Neural cell (in vitro differentiated cells): ENCODE measurements at regions not wholly inside any gene's neighbourhood (a gene's known extent, or its start where the extent isn't known, plus 50 kb on each side); places are given as distances from the start of the nearest gene placed in this dataset.

Experiments
- H2AFZ ChIP-seq: fragments of 200-600, 300-800 bp; sonication (generic), shearing (Covaris generic); 2 replicates; pipeline ENCODE4 v1.6.0; 2014; ENCODE audit warnings: low read depth, mild to moderate bottlenecking, antibody characterized with exemption, low read length, moderate library complexity
- H3F3A ChIP-seq: fragments of 200-600 bp; shearing (Covaris generic); 2 replicates; pipeline ENCODE4 v1.6.1; 2016; ENCODE audit warnings: mild to moderate bottlenecking, moderate library complexity, mixed read lengths, antibody characterized with exemption, low read length; ENCODE audit not compliant: insufficient read depth, poor library complexity, severe bottlenecking
- H3K27ac ChIP-seq: fragments of 200-600, 300-800 bp; sonication (generic), shearing (Covaris generic); 2 replicates; pipeline ENCODE4 v1.5.1; 2014; ENCODE audit warnings: mild to moderate bottlenecking, low read length, moderate library complexity
- H3K27me3 ChIP-seq: fragments of 300-800, 200-600 bp; sonication (generic), shearing (Covaris generic); 2 replicates; pipeline ENCODE4 v1.6.0; 2014; ENCODE audit warnings: mild to moderate bottlenecking, low read depth, low read length, moderate library complexity; ENCODE audit not compliant: insufficient read depth
- H3K36me3 ChIP-seq: fragments of 300-800, 200-600 bp; sonication (generic), shearing (Covaris generic); 2 replicates; pipeline ENCODE4 v1.5.1; 2014; ENCODE audit warnings: mild to moderate bottlenecking, antibody characterized with exemption, low read length, moderate library complexity; ENCODE audit not compliant: insufficient read depth
- H3K4me2 ChIP-seq: fragments of 300-800, 200-600 bp; sonication (generic), shearing (Covaris generic); 2 replicates; pipeline ENCODE4 v1.6.0; 2014; ENCODE audit warnings: mild to moderate bottlenecking, low read length
- H3K4me3 ChIP-seq: fragments of 300-800, 200-600 bp; sonication (generic), shearing (Covaris generic); 2 replicates; pipeline ENCODE4 v1.5.1; 2014; ENCODE audit warnings: mild to moderate bottlenecking, low read length, moderate library complexity
- H3K79me2 ChIP-seq: fragments of 200-600 bp; shearing (Covaris generic); replicated peaks from 2 replicates; pipeline ENCODE4 v1.6.0; 2014; ENCODE audit warnings: mild to moderate bottlenecking, low read length, moderate library complexity; ENCODE audit not compliant: insufficient read depth
- H3K9ac ChIP-seq: fragments of 300-800, 200-600 bp; sonication (generic), shearing (Covaris generic); 2 replicates; pipeline ENCODE4 v1.6.1; 2016; ENCODE audit warnings: mild to moderate bottlenecking, low read length, mixed read lengths
- H3K9me2 ChIP-seq: fragments of 200-600 bp; shearing (Covaris generic); 2 replicates; pipeline ENCODE4 v1.6.1; 2016; ENCODE audit warnings: mild to moderate bottlenecking, low read length, mixed read lengths; ENCODE audit not compliant: insufficient read depth
- H3K9me3 ChIP-seq: fragments of 200-600, 300-800 bp; sonication (generic), shearing (Covaris generic); 2 replicates; pipeline ENCODE4 v1.6.1; 2016; ENCODE audit warnings: mild to moderate bottlenecking, mixed run types, low read length, moderate library complexity, mixed read lengths
- H4K20me1 ChIP-seq: fragments of 200-600 bp; shearing (Covaris generic); 2 replicates; pipeline ENCODE4 v1.6.1; 2016; ENCODE audit warnings: mild to moderate bottlenecking, mixed run types; ENCODE audit not compliant: insufficient read depth
- EP300 ChIP-seq: fragments of 450-650 bp; conservative IDR thresholded peaks from 2 replicates; pipeline ENCODE4 v1.6.1; 2014; ENCODE audit warnings: antibody characterized with exemption, mild to moderate bottlenecking, moderate library complexity; ENCODE audit not compliant: poor library complexity, severe bottlenecking
- EZH2 ChIP-seq: fragments of 200-600, 300-800 bp; shearing (Covaris generic), sonication (generic); IDR thresholded peaks from 2 replicates; pipeline ENCODE4 v1.6.1; 2014; ENCODE audit warnings: antibody characterized with exemption, low read length, borderline replicate concordance, mild to moderate bottlenecking; ENCODE audit not compliant: insufficient read depth, poor library complexity, severe bottlenecking
- MXI1 ChIP-seq: fragments of 450-650 bp; conservative IDR thresholded peaks from 2 replicates; pipeline ENCODE4 v1.6.1; 2014; ENCODE audit warnings: antibody characterized with exemption, mild to moderate bottlenecking; ENCODE audit not compliant: poor library complexity, severe bottlenecking
- POLR2AphosphoS5 ChIP-seq: IDR thresholded peaks from 2 replicates; pipeline ENCODE4 v1.6.1; 2012
- RAD21 ChIP-seq: fragments of 450-650 bp; conservative IDR thresholded peaks from 2 replicates; pipeline ENCODE4 v1.6.1; 2014; ENCODE audit warnings: antibody characterized with exemption, mild to moderate bottlenecking, moderate library complexity
- SMC3 ChIP-seq: fragments of 450-650 bp; conservative IDR thresholded peaks from 2 replicates; pipeline ENCODE4 v1.6.1; 2014; ENCODE audit warnings: antibody characterized with exemption, mild to moderate bottlenecking, moderate library complexity; ENCODE audit not compliant: poor library complexity
- TAF1 ChIP-seq: IDR thresholded peaks from 2 replicates; pipeline ENCODE4 v1.6.1; 2012; ENCODE audit warnings: low read depth
- TF ChIP-seq, protein P1 (sequence below): fragments of 450-650 bp; IDR thresholded peaks from 2 replicates; pipeline ENCODE4 v1.5.1; 2014; ENCODE audit warnings: antibody characterized with exemption, mild to moderate bottlenecking, moderate library complexity; ENCODE audit not compliant: poor library complexity, severe bottlenecking
- TF ChIP-seq, protein P2 (sequence below): IDR thresholded peaks from 2 replicates; pipeline ENCODE4 v1.6.1; 2012; ENCODE audit warnings: borderline replicate concordance

DNA sequence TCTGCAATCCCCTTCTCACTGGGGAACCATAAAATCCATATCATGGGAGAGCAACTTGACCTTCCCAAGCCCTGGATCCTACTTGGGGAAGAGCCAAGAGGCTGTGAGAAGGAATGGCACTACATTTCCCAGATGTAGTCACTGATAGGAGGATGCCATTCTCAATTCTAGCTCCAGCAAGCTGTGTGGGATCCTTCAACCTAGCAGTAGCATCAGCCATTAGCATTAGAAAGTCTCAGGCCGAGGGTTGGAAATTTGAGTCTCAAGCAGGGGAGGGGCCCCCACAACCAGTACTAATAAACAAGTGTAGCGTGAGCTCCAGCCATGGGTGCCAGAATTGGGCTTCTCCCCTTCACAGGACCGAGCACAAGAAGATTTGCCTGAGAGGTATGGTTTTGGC, 84.3 kb upstream of the NELL2 start:
- H4K20me1 ChIP-seq: no peaks in the 10 kb centered on the region
- no peaks in the 10 kb centered on the region for H3F3A ChIP-seq
- H3K9me3 ChIP-seq: peaks cover 6% of the 10 kb centered on the region
- no peaks in the 10 kb centered on the region for H3K27me3 ChIP-seq
- no peaks in the 10 kb centered on the region for H3K9me2 ChIP-seq
- H3K36me3 ChIP-seq: no peaks in the 10 kb centered on the region
- TF ChIP-seq, protein P1, sequence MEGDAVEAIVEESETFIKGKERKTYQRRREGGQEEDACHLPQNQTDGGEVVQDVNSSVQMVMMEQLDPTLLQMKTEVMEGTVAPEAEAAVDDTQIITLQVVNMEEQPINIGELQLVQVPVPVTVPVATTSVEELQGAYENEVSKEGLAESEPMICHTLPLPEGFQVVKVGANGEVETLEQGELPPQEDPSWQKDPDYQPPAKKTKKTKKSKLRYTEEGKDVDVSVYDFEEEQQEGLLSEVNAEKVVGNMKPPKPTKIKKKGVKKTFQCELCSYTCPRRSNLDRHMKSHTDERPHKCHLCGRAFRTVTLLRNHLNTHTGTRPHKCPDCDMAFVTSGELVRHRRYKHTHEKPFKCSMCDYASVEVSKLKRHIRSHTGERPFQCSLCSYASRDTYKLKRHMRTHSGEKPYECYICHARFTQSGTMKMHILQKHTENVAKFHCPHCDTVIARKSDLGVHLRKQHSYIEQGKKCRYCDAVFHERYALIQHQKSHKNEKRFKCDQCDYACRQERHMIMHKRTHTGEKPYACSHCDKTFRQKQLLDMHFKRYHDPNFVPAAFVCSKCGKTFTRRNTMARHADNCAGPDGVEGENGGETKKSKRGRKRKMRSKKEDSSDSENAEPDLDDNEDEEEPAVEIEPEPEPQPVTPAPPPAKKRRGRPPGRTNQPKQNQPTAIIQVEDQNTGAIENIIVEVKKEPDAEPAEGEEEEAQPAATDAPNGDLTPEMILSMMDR: no peak
- TF ChIP-seq EZH2 (no peak), SMC3 (no peak), POLR2AphosphoS5 (no peak), TAF1 (no peak), MXI1 (no peak), EP300 (no peak)
- TF ChIP-seq, protein P2, sequence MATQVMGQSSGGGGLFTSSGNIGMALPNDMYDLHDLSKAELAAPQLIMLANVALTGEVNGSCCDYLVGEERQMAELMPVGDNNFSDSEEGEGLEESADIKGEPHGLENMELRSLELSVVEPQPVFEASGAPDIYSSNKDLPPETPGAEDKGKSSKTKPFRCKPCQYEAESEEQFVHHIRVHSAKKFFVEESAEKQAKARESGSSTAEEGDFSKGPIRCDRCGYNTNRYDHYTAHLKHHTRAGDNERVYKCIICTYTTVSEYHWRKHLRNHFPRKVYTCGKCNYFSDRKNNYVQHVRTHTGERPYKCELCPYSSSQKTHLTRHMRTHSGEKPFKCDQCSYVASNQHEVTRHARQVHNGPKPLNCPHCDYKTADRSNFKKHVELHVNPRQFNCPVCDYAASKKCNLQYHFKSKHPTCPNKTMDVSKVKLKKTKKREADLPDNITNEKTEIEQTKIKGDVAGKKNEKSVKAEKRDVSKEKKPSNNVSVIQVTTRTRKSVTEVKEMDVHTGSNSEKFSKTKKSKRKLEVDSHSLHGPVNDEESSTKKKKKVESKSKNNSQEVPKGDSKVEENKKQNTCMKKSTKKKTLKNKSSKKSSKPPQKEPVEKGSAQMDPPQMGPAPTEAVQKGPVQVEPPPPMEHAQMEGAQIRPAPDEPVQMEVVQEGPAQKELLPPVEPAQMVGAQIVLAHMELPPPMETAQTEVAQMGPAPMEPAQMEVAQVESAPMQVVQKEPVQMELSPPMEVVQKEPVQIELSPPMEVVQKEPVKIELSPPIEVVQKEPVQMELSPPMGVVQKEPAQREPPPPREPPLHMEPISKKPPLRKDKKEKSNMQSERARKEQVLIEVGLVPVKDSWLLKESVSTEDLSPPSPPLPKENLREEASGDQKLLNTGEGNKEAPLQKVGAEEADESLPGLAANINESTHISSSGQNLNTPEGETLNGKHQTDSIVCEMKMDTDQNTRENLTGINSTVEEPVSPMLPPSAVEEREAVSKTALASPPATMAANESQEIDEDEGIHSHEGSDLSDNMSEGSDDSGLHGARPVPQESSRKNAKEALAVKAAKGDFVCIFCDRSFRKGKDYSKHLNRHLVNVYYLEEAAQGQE: no peak
- H2AFZ ChIP-seq: no peak overlapping the region
- no peak overlapping the region for H3K4me3 ChIP-seq
- no peak overlapping the region for H3K4me2 ChIP-seq
- H3K79me2 ChIP-seq: no peaks in the 10 kb centered on the region
- H3K9ac ChIP-seq: no peak overlapping the region
- no peak overlapping the region for H3K27ac ChIP-seq

DNA sequence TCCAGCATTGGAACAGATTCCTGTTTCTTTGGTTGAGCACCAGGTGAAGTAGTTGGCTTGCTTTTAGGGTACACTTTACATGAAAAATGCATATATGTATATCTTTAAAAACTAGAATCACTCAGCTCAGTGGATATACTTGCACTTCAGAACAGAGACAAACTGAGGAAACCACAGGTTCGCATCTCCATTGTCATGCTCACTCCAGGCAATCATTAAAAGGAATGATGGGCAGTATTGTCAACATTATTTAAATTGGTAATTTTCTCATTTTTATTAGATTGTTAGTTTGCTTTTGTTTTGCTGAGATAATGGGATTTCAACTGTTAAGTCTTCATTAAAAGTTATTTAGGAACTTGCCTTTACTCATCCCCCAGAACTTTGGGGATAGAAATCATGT, 71.0 kb upstream of the NELL2 start:
- no peaks in the 10 kb centered on the region for H3K79me2 ChIP-seq
- H4K20me1 ChIP-seq: no peaks in the 10 kb centered on the region
- no peak overlapping the region for H3K27ac ChIP-seq
- H2AFZ ChIP-seq: no peak overlapping the region
- no peak overlapping the region for H3K9ac ChIP-seq
- H3K36me3 ChIP-seq: no peaks in the 10 kb centered on the region
- H3K9me2 ChIP-seq: no peaks in the 10 kb centered on the region
- no peaks in the 10 kb centered on the region for H3F3A ChIP-seq
- TF ChIP-seq, protein P2: no peak
- no peak for TF ChIP-seq TAF1
- no peak for TF ChIP-seq EP300
- no peak for TF ChIP-seq POLR2AphosphoS5
- no peak for TF ChIP-seq RAD21
- TF ChIP-seq SMC3: no peak
- TF ChIP-seq MXI1: no peak
- TF ChIP-seq EZH2: no peak
- TF ChIP-seq, protein P1: no peak
- no peak overlapping the region for H3K4me3 ChIP-seq
- H3K9me3 ChIP-seq: no peaks in the 10 kb centered on the region
- no peaks in the 10 kb centered on the region for H3K27me3 ChIP-seq
- H3K4me2 ChIP-seq: no peak overlapping the region
